Liver (tissue), 8 donors: ENCODE measurements at regions not wholly inside any gene's neighbourhood (a gene's known extent, or its start where the extent isn't known, plus 50 kb on each side); places are given as distances from the start of the nearest gene placed in this dataset.

Source experiments
- DNase-seq: peaks from one replicate; pipeline ENCODE4 v3.0.0-alpha.2; 2017; ENCODE audit warnings: low spot score
- H3K27ac ChIP-seq, 2 donors: one replicate each; pipeline ENCODE4 v1.7.0; 2013; ENCODE audit warnings: inconsistent platforms in 2 of 2, low read length in 2 of 2, control low read depth in 1 of 2, low read depth in 1 of 2, mild to moderate bottlenecking in 1 of 2
- H3K27me3 ChIP-seq, 4 donors: one replicate each; pipeline versions ENCODE4 v1.6.1 to v1.7.0; 2013; ENCODE audit warnings: low read length in 3 of 4, inconsistent platforms in 1 of 4, mild to moderate bottlenecking in 1 of 4, moderate library complexity in 1 of 4; ENCODE audit not compliant: control insufficient read depth in 4 of 4, insufficient read depth in 4 of 4
- H3K36me3 ChIP-seq, 4 donors: one replicate each; pipeline versions ENCODE4 v1.6.1 to v1.7.0; 2013; ENCODE audit warnings: low read length in 3 of 4, mild to moderate bottlenecking in 3 of 4, low read depth in 1 of 4, moderate library complexity in 1 of 4; ENCODE audit not compliant: control insufficient read depth in 4 of 4, insufficient read depth in 3 of 4
- H3K4me1 ChIP-seq, 4 donors: one replicate each; pipeline versions ENCODE4 v1.6.1 to v1.7.0; 2013; ENCODE audit warnings: low read length in 3 of 4, mild to moderate bottlenecking in 3 of 4, moderate library complexity in 1 of 4; ENCODE audit not compliant: control insufficient read depth in 4 of 4, insufficient read depth in 4 of 4
- H3K4me3 ChIP-seq, 3 donors: one replicate each; pipeline versions ENCODE4 v1.6.1 to v1.7.0; 2013; ENCODE audit warnings: low read length in 3 of 3, control low read depth in 1 of 3, low read depth in 1 of 3, mild to moderate bottlenecking in 1 of 3
- H3K9ac ChIP-seq, 2 donors: one replicate each; pipeline ENCODE4 v1.7.0; 2013; ENCODE audit warnings: low read length in 2 of 2, mild to moderate bottlenecking in 2 of 2, moderate library complexity in 2 of 2, control low read depth in 1 of 2, low read depth in 1 of 2
- H3K9me3 ChIP-seq, 4 donors: one replicate each; pipeline versions ENCODE4 v1.6.1 to v1.7.0; 2013; ENCODE audit warnings: low read length in 3 of 4; ENCODE audit not compliant: control insufficient read depth in 4 of 4
- EGR1 ChIP-seq, 2 donors: IDR thresholded peaks; 2 replicates each; pipeline ENCODE4 v1.6.1; 2016 to 2018; ENCODE audit warnings: antibody characterized with exemption in 2 of 2, low read depth in 2 of 2
- FOXA2 ChIP-seq: IDR thresholded peaks from 2 replicates; pipeline ENCODE4 v1.6.1; 2016; ENCODE audit warnings: antibody characterized with exemption
- GABPA ChIP-seq, 2 donors: IDR thresholded peaks in 1 of 2; conservative IDR thresholded peaks in 1 of 2; 2 replicates each; pipeline ENCODE4 v1.6.1; 2016; ENCODE audit warnings: antibody characterized with exemption in 2 of 2, mild to moderate bottlenecking in 1 of 2, moderate library complexity in 1 of 2
- HNF4A ChIP-seq, 2 donors: conservative IDR thresholded peaks; 2 replicates each; pipeline ENCODE4 v1.6.1; 2016; ENCODE audit warnings: antibody characterized with exemption in 2 of 2, mild to moderate bottlenecking in 2 of 2
- HNF4G ChIP-seq: IDR thresholded peaks from 2 replicates; pipeline ENCODE4 v1.6.1; 2016; ENCODE audit warnings: antibody characterized with exemption
- JUND ChIP-seq, 2 donors: IDR thresholded peaks; 2 replicates each; pipeline ENCODE4 v1.6.1; 2016; ENCODE audit warnings: antibody characterized with exemption in 2 of 2
- NR2F2 ChIP-seq: IDR thresholded peaks from 2 replicates; pipeline ENCODE4 v1.6.1; 2016; ENCODE audit warnings: antibody characterized with exemption
- RAD21 ChIP-seq, 2 donors: IDR thresholded peaks; 2 replicates each; pipeline ENCODE4 v1.6.1; 2016; ENCODE audit warnings: antibody characterized with exemption in 2 of 2, mild to moderate bottlenecking in 2 of 2
- TAF1 ChIP-seq: conservative IDR thresholded peaks from 2 replicates; pipeline ENCODE4 v1.6.1; 2016; ENCODE audit warnings: antibody characterized with exemption, mild to moderate bottlenecking
- WGBS: extraction: QIAGEN DNeasy Blood & Tissue Kit; methylation state at CpG from one replicate; pipeline ENCODE4 v1.1.7; 2013; 5-methylcytosine and 5-hydroxymethylcytosine counted together
- TF ChIP-seq, protein P1 (sequence below): fragments of 150-350 bp; IDR thresholded peaks from 2 replicates; pipeline ENCODE4 v1.5.1; 2017; ENCODE audit warnings: improper control_type of control experiment, low read depth, low read length; ENCODE audit not compliant: missing input control
- TF ChIP-seq, protein P2 (sequence below): IDR thresholded peaks from 2 replicates; pipeline ENCODE4 v1.6.1; 2016; ENCODE audit warnings: antibody characterized with exemption
- TF ChIP-seq, protein P3 (sequence below): IDR thresholded peaks from 2 replicates; pipeline ENCODE4 v1.6.1; 2016; ENCODE audit warnings: antibody characterized with exemption, mild to moderate bottlenecking
- TF ChIP-seq, protein P4 (sequence below): IDR thresholded peaks from 2 replicates; pipeline ENCODE4 v1.6.1; 2016; ENCODE audit warnings: antibody characterized with exemption
- TF ChIP-seq, protein P5 (sequence below): IDR thresholded peaks from 2 replicates; pipeline ENCODE4 v1.6.1; 2016; ENCODE audit warnings: antibody characterized with exemption
- donor health status: healthy.
- donor health status: healthy.
- donor health status: healthy.
- donor health status: healthy.
- donor health status: healthy.

DNA sequence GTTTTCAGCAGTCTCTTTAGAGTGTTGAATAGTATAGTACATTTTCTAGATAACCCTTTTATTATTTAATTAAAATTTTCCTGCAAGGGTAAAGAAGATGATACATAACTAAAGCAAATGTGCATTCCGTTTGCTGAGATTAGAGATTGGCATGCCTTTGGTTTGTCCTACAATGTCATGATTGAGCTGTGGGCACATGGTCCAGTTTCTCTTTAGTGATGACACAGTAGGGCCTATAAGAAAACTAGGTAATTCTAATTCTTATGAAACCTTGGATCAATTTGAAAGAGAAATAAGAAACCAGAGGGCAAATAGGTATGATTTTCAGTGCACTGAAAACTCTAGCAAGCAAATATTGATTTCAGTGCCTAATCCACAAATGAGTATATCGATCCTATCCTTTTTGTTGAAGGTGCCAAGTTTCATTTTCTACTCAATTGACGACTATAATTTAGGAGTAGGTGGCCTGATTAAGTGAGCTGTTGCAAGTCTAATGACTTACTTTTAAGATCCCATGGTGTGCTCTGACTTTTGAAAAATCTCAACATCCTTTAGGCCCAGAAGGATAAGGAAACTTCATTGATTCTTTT, 128.0 kb upstream of the KCNK1 start:
- Histone ChIP-seq H3K4me1 (peaks cover 0 to 25% (median 7%) of the 10 kb centered on the region in 4 donors), H3K27ac (peak overlapping the region; percentile 17 to 43), H3K36me3 (no peaks in the 10 kb centered on the region), H3K4me3 (no peak overlapping the region), H3K27me3 (no peaks in the 10 kb centered on the region), H3K9ac (no peak overlapping the region), H3K9me3 (peaks cover 0 to 4% (median 0%) of the 10 kb centered on the region in 4 donors)
- WGBS = 23% methylated on average over 3 of the region's 3 CpGs
- TF ChIP-seq NR2F2 = no peak
- no peak for TF ChIP-seq GABPA (IDR thresholded peaks at IDR 0.05 in 1 of 2, conservative IDR thresholded peaks at IDR 0.05 in 1 of 2)
- no peak for TF ChIP-seq HNF4G
- TF ChIP-seq, protein P1, sequence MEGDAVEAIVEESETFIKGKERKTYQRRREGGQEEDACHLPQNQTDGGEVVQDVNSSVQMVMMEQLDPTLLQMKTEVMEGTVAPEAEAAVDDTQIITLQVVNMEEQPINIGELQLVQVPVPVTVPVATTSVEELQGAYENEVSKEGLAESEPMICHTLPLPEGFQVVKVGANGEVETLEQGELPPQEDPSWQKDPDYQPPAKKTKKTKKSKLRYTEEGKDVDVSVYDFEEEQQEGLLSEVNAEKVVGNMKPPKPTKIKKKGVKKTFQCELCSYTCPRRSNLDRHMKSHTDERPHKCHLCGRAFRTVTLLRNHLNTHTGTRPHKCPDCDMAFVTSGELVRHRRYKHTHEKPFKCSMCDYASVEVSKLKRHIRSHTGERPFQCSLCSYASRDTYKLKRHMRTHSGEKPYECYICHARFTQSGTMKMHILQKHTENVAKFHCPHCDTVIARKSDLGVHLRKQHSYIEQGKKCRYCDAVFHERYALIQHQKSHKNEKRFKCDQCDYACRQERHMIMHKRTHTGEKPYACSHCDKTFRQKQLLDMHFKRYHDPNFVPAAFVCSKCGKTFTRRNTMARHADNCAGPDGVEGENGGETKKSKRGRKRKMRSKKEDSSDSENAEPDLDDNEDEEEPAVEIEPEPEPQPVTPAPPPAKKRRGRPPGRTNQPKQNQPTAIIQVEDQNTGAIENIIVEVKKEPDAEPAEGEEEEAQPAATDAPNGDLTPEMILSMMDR = no peak
- TF ChIP-seq TAF1 = no peak
- no peak for TF ChIP-seq EGR1 (IDR thresholded peaks at IDR 0.05; ENCODE audit: low read depth in 2 of 2)
- TF ChIP-seq, protein P2, sequence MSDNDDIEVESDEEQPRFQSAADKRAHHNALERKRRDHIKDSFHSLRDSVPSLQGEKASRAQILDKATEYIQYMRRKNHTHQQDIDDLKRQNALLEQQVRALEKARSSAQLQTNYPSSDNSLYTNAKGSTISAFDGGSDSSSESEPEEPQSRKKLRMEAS = peak; percentile 33
- peak in 1 of 2 donors; percentile 25 for TF ChIP-seq RAD21 (IDR thresholded peaks at IDR 0.05)
- TF ChIP-seq, protein P3, sequence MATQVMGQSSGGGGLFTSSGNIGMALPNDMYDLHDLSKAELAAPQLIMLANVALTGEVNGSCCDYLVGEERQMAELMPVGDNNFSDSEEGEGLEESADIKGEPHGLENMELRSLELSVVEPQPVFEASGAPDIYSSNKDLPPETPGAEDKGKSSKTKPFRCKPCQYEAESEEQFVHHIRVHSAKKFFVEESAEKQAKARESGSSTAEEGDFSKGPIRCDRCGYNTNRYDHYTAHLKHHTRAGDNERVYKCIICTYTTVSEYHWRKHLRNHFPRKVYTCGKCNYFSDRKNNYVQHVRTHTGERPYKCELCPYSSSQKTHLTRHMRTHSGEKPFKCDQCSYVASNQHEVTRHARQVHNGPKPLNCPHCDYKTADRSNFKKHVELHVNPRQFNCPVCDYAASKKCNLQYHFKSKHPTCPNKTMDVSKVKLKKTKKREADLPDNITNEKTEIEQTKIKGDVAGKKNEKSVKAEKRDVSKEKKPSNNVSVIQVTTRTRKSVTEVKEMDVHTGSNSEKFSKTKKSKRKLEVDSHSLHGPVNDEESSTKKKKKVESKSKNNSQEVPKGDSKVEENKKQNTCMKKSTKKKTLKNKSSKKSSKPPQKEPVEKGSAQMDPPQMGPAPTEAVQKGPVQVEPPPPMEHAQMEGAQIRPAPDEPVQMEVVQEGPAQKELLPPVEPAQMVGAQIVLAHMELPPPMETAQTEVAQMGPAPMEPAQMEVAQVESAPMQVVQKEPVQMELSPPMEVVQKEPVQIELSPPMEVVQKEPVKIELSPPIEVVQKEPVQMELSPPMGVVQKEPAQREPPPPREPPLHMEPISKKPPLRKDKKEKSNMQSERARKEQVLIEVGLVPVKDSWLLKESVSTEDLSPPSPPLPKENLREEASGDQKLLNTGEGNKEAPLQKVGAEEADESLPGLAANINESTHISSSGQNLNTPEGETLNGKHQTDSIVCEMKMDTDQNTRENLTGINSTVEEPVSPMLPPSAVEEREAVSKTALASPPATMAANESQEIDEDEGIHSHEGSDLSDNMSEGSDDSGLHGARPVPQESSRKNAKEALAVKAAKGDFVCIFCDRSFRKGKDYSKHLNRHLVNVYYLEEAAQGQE = no peak
- TF ChIP-seq FOXA2 = no peak
- TF ChIP-seq HNF4A (conservative IDR thresholded peaks at IDR 0.05) = peak; percentile 4 to 38
- TF ChIP-seq JUND (IDR thresholded peaks at IDR 0.05) = no peak
- TF ChIP-seq, protein P4, sequence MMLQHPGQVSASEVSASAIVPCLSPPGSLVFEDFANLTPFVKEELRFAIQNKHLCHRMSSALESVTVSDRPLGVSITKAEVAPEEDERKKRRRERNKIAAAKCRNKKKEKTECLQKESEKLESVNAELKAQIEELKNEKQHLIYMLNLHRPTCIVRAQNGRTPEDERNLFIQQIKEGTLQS = no peak
- TF ChIP-seq, protein P5, sequence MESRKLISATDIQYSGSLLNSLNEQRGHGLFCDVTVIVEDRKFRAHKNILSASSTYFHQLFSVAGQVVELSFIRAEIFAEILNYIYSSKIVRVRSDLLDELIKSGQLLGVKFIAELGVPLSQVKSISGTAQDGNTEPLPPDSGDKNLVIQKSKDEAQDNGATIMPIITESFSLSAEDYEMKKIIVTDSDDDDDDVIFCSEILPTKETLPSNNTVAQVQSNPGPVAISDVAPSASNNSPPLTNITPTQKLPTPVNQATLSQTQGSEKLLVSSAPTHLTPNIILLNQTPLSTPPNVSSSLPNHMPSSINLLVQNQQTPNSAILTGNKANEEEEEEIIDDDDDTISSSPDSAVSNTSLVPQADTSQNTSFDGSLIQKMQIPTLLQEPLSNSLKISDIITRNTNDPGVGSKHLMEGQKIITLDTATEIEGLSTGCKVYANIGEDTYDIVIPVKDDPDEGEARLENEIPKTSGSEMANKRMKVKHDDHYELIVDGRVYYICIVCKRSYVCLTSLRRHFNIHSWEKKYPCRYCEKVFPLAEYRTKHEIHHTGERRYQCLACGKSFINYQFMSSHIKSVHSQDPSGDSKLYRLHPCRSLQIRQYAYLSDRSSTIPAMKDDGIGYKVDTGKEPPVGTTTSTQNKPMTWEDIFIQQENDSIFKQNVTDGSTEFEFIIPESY = no peak
- no peak for DNase-seq

DNA sequence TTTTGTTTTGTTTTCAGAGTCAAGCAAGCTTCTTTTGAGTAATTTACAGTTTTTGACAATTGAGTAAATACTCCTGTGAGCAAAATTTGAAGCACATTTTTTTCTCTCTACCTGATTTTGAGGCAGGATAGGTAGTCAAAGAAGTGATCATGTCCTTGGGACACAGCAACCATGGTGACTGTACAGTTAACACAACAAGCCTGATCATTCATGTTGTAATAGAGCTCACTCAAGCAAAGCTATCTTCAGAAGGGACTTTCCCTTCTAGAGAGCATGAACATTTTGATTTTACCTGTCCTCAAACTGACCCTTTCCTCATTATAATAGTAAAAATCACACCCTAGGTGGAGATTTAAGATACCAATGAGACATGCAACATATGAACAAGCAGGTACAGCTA, 126.5 kb upstream of the KCNK1 start:
- TF ChIP-seq, protein P4 = no peak
- Histone ChIP-seq H3K27ac (no peak overlapping the region), H3K9me3 (peaks cover 0 to 4% (median 0%) of the 10 kb centered on the region in 4 donors), H3K27me3 (no peaks in the 10 kb centered on the region), H3K4me1 (peaks cover 0 to 21% (median 3%) of the 10 kb centered on the region in 4 donors), H3K36me3 (no peaks in the 10 kb centered on the region), H3K9ac (no peak overlapping the region), H3K4me3 (no peak overlapping the region)
- DNase-seq = no peak
